ENCODE measurements at regions not wholly inside any gene's neighbourhood (a gene's known extent, or its start where the extent isn't known, plus 50 kb on each side); places are given as distances from the start of the nearest gene placed in this dataset.

DNA sequence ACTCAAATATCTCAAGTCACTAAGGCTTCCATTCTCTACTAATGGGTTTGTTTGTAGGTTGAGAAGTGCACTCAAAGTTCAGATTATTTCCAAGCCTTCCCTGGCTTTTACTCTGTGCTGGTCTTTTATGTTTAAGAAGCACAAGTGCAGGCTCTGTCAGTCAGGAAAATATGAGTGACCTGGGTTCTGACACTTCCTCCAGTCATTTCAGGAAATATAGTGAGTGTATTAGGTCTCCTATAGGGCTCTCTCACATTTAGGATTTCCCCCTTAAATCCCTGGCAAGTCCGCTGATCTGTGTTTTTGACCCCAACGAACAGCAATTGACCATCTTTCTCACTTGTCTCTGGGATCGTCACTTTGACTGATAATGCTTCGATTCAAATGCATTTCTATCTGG lies 210.2 kb downstream of the ARPP21 start:
- TF ChIP-seq, protein P1, sequence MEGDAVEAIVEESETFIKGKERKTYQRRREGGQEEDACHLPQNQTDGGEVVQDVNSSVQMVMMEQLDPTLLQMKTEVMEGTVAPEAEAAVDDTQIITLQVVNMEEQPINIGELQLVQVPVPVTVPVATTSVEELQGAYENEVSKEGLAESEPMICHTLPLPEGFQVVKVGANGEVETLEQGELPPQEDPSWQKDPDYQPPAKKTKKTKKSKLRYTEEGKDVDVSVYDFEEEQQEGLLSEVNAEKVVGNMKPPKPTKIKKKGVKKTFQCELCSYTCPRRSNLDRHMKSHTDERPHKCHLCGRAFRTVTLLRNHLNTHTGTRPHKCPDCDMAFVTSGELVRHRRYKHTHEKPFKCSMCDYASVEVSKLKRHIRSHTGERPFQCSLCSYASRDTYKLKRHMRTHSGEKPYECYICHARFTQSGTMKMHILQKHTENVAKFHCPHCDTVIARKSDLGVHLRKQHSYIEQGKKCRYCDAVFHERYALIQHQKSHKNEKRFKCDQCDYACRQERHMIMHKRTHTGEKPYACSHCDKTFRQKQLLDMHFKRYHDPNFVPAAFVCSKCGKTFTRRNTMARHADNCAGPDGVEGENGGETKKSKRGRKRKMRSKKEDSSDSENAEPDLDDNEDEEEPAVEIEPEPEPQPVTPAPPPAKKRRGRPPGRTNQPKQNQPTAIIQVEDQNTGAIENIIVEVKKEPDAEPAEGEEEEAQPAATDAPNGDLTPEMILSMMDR (conservative IDR thresholded peaks at IDR 0.05 in 1 of 2, IDR thresholded peaks at IDR 0.05 in 1 of 2; ENCODE audit: low read depth in 1 of 2, low read length in 2 of 2), result no peak
- no peak for TF ChIP-seq EZH2 (IDR thresholded peaks at IDR 0.05; ENCODE audit: low read length, missing control alignments)
- no peak for DNase-seq (ENCODE audit: low read depth in 2 of 2)
- no peaks in the 10 kb centered on the region for H3K4me1 ChIP-seq (ENCODE audit: control insufficient read depth, extremely low read depth, insufficient read depth, low read length)
- H2AFZ ChIP-seq (ENCODE audit: low read length), result no peak overlapping the region
- H3K4me3 ChIP-seq (replicated peaks in 1 of 4; ENCODE audit: control extremely low read depth in 1 of 4, insufficient read depth in 1 of 4, low read depth in 3 of 4, low read length in 4 of 4), result no peak overlapping the region
- no peak overlapping the region for H3K27ac ChIP-seq (ENCODE audit: insufficient read depth, low read length)
- no peaks in the 10 kb centered on the region for H3K79me2 ChIP-seq (ENCODE audit: control insufficient read depth, insufficient read depth, low read length)
- H3K4me2 ChIP-seq (ENCODE audit: extremely low read depth, insufficient read depth, low read length), result no peak overlapping the region
- H3K27me3 ChIP-seq (ENCODE audit: control insufficient read depth, insufficient read depth, low read length), result no peaks in the 10 kb centered on the region
- no peaks in the 10 kb centered on the region for H3K9me3 ChIP-seq (ENCODE audit: control insufficient read depth, insufficient read depth, low read depth, low read length)
- no peak overlapping the region for H3K9ac ChIP-seq (ENCODE audit: insufficient read depth, low read length)
- no peaks in the 10 kb centered on the region for H3K36me3 ChIP-seq (ENCODE audit: control insufficient read depth, insufficient read depth, low read length)
- no peaks in the 10 kb centered on the region for H4K20me1 ChIP-seq (ENCODE audit: control insufficient read depth, extremely low read depth, insufficient read depth, low read length)

DNA sequence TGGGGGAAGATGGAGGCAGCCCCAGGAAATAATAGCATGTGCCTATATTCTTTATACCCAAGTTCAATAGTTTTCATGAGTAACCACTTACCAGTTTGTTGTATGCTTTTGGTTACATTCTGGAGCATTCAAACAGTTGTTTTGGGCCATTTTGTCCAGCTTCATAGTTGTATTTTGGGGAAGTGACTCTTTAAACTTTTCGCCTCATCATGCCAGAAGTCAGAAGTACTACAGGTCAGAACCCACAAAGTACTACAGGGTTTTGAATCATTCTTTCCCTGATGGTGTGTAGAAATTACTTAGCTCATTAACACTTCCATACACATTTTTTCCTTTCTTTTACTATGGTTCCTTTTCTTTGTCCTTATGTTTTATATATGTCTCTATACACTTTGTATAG lies 210.6 kb downstream of the ARPP21 start:
- no peak overlapping the region for H2AFZ ChIP-seq (ENCODE audit: low read length)
- DNase-seq (ENCODE audit: low read depth in 2 of 2), result no peak
- no peaks in the 10 kb centered on the region for H3K9me3 ChIP-seq (ENCODE audit: control insufficient read depth, insufficient read depth, low read depth, low read length)

DNA sequence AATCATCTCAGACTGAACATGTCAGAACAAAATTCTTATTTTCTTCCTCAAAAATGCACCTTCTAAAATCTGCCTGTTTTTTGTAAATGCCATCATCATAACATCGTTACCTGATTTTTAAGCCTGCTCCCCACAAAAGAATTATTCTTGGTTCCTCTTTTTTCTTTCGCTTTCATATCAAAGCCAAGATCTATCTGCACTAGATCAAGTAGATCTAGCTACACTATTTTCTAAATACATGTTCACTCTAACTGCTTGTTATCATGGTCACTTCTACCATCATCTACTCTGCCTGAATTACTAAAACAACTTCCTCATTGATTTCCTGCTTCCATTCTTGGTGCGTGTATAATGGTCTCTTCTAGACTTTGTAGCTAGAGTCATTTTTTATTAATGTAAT lies 217.7 kb downstream of the ARPP21 start:
- H3K27me3 ChIP-seq (ENCODE audit: control insufficient read depth, insufficient read depth, low read length), result no peaks in the 10 kb centered on the region
- H2AFZ ChIP-seq (ENCODE audit: low read length), result no peak overlapping the region
- H3K4me1 ChIP-seq (ENCODE audit: control insufficient read depth, extremely low read depth, insufficient read depth, low read length), result no peaks in the 10 kb centered on the region
- TF ChIP-seq, protein P1 (conservative IDR thresholded peaks at IDR 0.05 in 1 of 2, IDR thresholded peaks at IDR 0.05 in 1 of 2; ENCODE audit: low read depth in 1 of 2, low read length in 2 of 2), result no peak
- TF ChIP-seq EZH2 (IDR thresholded peaks at IDR 0.05; ENCODE audit: low read length, missing control alignments), result no peak
- no peak overlapping the region for H3K4me3 ChIP-seq (replicated peaks in 1 of 4; ENCODE audit: control extremely low read depth in 1 of 4, insufficient read depth in 1 of 4, low read depth in 3 of 4, low read length in 4 of 4)
- H3K27ac ChIP-seq (ENCODE audit: insufficient read depth, low read length), result no peak overlapping the region
- H3K36me3 ChIP-seq (ENCODE audit: control insufficient read depth, insufficient read depth, low read length), result no peaks in the 10 kb centered on the region
- no peak for DNase-seq (ENCODE audit: low read depth in 2 of 2)
- H3K9me3 ChIP-seq (ENCODE audit: control insufficient read depth, insufficient read depth, low read depth, low read length), result no peaks in the 10 kb centered on the region
- no peaks in the 10 kb centered on the region for H3K79me2 ChIP-seq (ENCODE audit: control insufficient read depth, insufficient read depth, low read length)
- H4K20me1 ChIP-seq (ENCODE audit: control insufficient read depth, extremely low read depth, insufficient read depth, low read length), result no peaks in the 10 kb centered on the region
- H3K4me2 ChIP-seq (ENCODE audit: extremely low read depth, insufficient read depth, low read length), result no peak overlapping the region
- H3K9ac ChIP-seq (ENCODE audit: insufficient read depth, low read length), result no peak overlapping the region

More for the DNA sequence above, 210.6 kb downstream of the ARPP21 start:
- H3K4me3 ChIP-seq (replicated peaks in 1 of 4; ENCODE audit: control extremely low read depth in 1 of 4, insufficient read depth in 1 of 4, low read depth in 3 of 4, low read length in 4 of 4), result no peak overlapping the region
- no peaks in the 10 kb centered on the region for H4K20me1 ChIP-seq (ENCODE audit: control insufficient read depth, extremely low read depth, insufficient read depth, low read length)
- no peaks in the 10 kb centered on the region for H3K36me3 ChIP-seq (ENCODE audit: control insufficient read depth, insufficient read depth, low read length)
- H3K79me2 ChIP-seq (ENCODE audit: control insufficient read depth, insufficient read depth, low read length), result no peaks in the 10 kb centered on the region
- no peak overlapping the region for H3K27ac ChIP-seq (ENCODE audit: insufficient read depth, low read length)
- no peak overlapping the region for H3K4me2 ChIP-seq (ENCODE audit: extremely low read depth, insufficient read depth, low read length)
- no peak for TF ChIP-seq EZH2 (IDR thresholded peaks at IDR 0.05; ENCODE audit: low read length, missing control alignments)
- TF ChIP-seq, protein P1 (conservative IDR thresholded peaks at IDR 0.05 in 1 of 2, IDR thresholded peaks at IDR 0.05 in 1 of 2; ENCODE audit: low read depth in 1 of 2, low read length in 2 of 2), result no peak
- no peaks in the 10 kb centered on the region for H3K4me1 ChIP-seq (ENCODE audit: control insufficient read depth, extremely low read depth, insufficient read depth, low read length)
- H3K27me3 ChIP-seq (ENCODE audit: control insufficient read depth, insufficient read depth, low read length), result no peaks in the 10 kb centered on the region
- H3K9ac ChIP-seq (ENCODE audit: insufficient read depth, low read length), result no peak overlapping the region
